ENCODE measurements at regions not wholly inside any gene's neighbourhood (a gene's known extent, or its start where the extent isn't known, plus 50 kb on each side); places are given as distances from the start of the nearest gene placed in this dataset.

DNA sequence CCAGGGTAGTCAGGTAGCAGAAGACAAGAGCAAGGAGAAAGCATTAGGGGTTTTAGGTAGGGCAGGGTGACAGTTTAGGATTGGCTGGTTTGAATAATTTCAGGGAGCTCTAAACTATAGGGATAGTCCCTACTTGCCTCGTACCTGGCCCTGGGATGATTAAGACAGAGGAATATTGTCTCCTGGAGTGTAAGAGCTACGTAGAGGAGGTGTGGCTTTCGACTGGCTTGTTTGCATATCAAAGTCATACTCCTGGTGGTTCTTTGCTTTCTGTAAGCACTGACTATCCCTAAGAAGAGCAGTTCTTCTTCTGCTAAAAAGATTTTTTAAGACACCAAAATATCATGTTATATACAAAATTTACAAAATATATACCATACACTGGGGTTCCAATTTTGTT is 1867.4 kb downstream of the SUCLG1 start:
- intact Hi-C loops (cut with micrococcal nuclease) = no loop called here

- intact Hi-C loops (cut with micrococcal nuclease) = no loop called here
Measured at GRCh38 chr2:82576656-82577055, 1882.4 kb downstream of the SUCLG1 start.

- intact Hi-C loops (cut with micrococcal nuclease) = no loop called here
Measured at GRCh38 chr2:82539280-82539621, 1919.8 kb downstream of the SUCLG1 start.

GRCh38 chr2:82538590-82539279 is 1920.3 kb downstream of the SUCLG1 start:
- intact Hi-C loops (cut with micrococcal nuclease) = no loop called here

DNA sequence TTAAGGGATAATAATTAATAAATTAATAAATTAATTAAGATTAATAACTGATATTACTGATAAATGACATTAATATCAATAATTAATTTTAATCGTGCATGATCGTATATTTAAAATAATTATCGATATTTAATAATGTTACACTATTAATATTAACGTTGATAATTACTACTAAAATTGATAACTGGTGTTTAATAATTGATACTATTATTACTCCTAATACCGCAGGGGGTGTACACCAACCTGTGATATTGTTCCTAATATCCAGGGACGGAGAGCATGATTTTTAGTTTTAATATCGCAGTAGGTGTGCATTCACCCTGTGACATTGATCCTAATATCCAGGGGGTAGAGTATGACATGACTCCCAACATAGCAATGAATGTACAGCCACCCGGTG is 1930.8 kb downstream of the SUCLG1 start:
- intact Hi-C loops (cut with micrococcal nuclease) = loop anchor here (5.0 kb wide), 1 partner anchor 814 kb away; no protein-coding TSS in a partner anchor

GRCh38 chr2:82527124-82527523 is 1932.0 kb downstream of the SUCLG1 start:
- intact Hi-C loops (cut with micrococcal nuclease) = loop anchor here (5.0 kb wide), 1 partner anchor 815 kb away; no protein-coding TSS in a partner anchor

- intact Hi-C loops (cut with micrococcal nuclease) = loop anchor here (5.0 kb wide), 1 partner anchor 816 kb away; no protein-coding TSS in a partner anchor
Measured at GRCh38 chr2:82526277-82526676, 1932.8 kb downstream of the SUCLG1 start.

DNA sequence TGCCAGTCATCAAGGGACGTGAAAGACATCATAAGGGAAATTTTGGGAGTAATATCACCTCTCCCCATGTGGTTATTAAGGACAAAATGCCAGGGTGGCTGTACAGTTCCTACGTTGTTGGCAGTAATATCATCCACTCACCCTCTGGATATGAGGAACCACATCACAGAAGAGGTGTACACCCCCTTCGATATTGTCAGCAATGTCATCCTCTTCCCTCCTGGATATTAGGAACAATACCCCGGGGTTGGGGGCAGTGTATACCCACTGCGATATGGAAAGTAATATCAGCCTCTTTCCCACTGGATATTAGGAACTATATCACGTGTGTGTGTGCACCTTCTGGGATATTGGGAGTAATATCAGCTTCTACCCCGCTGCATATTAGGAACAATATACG is 1933.3 kb downstream of the SUCLG1 start:
- intact Hi-C loops (cut with micrococcal nuclease) = loop anchor here (5.0 kb wide), 1 partner anchor 817 kb away; no protein-coding TSS in a partner anchor

GRCh38 chr2:82524826-82525225 is 1934.3 kb downstream of the SUCLG1 start:
- intact Hi-C loops (cut with micrococcal nuclease) = loop anchor here (5.0 kb wide), 1 partner anchor 817 kb away; no protein-coding TSS in a partner anchor

GRCh38 chr2:82511894-82512293 is 1947.2 kb downstream of the SUCLG1 start:
- intact Hi-C loops (cut with micrococcal nuclease) = no loop called here

DNA sequence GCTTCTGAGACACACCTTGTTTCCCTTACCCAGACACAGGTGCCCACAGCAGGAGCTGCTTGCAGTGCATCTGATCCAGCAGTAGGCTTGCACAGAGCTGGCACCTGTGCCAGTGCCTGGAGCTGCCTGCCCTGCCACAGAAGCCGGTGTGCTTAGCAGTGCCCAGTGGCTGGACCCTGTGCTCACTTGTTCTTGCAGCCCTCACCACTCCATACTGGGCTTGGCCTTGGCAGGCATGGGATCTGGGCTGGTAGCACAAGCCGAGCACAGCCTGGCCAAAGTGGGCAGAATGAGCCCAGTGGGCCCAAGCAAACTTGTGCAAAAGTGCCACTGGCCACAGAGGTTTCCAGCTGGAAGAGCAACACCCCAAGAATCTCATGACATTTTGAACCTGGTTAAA is 1950.4 kb downstream of the SUCLG1 start:
- intact Hi-C loops (cut with micrococcal nuclease) = no loop called here

GRCh38 chr2:82507657-82508056 is 1951.4 kb downstream of the SUCLG1 start:
- intact Hi-C loops (cut with micrococcal nuclease) = no loop called here

DNA sequence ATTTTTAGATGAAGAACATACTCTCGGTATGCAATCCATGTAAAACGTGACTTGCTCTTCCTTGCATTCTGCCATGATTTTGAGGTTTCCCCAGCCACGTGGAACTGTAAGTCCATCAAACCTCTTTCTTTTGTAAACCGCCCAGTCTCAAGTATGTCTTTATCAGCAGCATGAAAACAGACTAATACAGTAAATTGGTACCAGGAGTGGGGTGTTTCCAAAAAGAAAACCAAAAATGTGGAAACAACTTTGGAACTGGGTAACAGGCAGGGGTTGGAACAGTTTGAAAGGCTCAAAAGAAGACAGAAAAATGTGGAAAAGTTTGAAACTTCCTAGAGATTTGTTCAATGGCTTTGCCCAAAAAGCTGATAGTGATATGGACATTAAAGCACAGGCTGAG is 1957.9 kb downstream of the SUCLG1 start:
- intact Hi-C loops (cut with micrococcal nuclease) = no loop called here

DNA sequence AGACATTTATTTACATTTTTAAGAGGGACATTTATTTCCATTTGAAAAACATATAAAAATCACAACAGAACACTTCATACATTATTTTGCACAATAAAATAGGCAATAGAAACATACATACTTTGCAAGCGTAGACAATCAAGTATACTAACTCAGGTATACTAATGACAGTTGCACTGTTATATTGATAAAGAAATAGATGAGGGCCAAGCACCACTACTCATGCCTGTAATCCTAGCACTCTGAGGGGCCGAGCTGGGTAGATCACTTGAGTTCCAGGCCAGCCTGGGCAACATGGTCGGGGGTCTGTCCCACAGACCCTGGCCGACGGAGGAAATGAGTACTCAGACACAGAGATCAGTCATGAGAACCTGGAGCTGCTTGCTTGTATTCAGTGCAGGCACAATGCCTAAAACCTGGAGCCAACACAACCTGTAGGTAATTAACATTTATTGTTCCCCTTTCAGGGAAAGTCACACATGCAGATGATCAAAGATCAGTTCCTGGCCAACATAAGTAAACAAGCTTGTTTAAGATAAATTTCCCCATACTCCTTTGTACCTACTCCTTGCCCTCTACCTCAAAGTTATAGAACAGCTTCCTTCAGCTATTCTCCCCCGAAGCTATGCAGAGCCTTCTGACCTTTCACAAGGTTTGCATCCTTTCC is 1960.2 kb downstream of the SUCLG1 start:
- intact Hi-C loops (cut with micrococcal nuclease) = no loop called here

GRCh38 chr2:82494739-82495138 is 1964.3 kb downstream of the SUCLG1 start:
- intact Hi-C loops (cut with micrococcal nuclease) = no loop called here

DNA sequence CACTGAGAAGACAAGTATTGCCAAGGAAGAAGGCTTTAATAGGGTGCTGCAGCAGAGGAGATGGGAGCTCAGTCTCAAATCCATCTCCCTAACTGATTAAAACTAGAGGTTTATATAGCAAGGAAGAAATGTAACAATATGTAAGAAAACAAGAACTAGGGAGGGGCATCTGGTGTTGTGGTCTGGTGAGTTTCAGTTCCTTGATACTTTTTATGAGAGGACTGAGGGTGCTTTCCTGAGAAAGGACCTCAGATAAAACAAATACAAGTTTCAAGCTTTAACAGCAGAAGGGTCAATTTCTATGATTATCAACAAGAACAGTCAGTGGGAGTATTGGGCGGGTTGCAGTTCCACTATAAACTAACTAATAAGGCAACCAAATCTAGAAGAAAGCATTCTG is 1967.5 kb downstream of the SUCLG1 start:
- intact Hi-C loops (cut with micrococcal nuclease) = no loop called here

- intact Hi-C loops (cut with micrococcal nuclease) = no loop called here
Measured at GRCh38 chr2:82487354-82487753, 1971.7 kb downstream of the SUCLG1 start.

DNA sequence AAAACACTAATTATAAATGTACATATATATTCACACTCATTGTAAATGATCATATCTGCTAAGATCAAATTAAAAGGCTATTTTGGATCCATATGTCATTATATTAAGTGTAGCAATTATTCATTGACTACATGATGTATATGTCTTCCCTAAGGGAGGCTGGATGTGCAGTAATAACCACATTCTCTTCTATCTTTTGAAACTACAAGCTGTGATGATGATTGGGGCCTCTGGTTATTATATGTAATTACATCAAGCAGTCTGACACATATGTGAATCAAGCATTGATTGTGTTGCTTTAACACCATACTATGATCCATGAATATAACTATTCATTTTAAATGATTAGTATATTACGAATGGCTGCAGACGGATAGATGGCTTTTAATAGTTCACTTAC is 1973.4 kb downstream of the SUCLG1 start:
- intact Hi-C loops (cut with micrococcal nuclease) = no loop called here

GRCh38 chr2:82481207-82481606 is 1977.9 kb downstream of the SUCLG1 start:
- intact Hi-C loops (cut with micrococcal nuclease) = no loop called here

DNA sequence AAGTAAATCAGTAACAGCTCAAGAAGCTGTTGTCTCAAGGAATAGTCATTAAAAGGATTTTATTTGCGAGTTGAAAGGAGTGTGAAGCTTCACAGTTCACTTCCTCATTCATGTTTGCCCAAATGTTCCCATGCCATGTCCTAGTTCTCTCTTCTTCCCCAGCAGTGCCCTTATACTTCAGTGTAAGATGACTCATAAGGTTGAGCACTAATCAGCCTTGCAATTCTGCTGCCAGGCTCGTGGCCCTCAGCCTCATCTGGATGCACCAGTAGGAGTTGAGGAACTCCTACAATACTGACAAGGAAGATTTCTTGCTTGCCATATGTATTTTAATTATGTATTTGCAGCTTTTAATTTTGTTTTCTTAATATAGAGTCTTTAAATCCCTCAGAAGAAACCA is 1980.4 kb downstream of the SUCLG1 start:
- intact Hi-C loops (cut with micrococcal nuclease) = no loop called here

GRCh38 chr2:82476094-82476493 is 1983.0 kb downstream of the SUCLG1 start:
- intact Hi-C loops (cut with micrococcal nuclease) = no loop called here

DNA sequence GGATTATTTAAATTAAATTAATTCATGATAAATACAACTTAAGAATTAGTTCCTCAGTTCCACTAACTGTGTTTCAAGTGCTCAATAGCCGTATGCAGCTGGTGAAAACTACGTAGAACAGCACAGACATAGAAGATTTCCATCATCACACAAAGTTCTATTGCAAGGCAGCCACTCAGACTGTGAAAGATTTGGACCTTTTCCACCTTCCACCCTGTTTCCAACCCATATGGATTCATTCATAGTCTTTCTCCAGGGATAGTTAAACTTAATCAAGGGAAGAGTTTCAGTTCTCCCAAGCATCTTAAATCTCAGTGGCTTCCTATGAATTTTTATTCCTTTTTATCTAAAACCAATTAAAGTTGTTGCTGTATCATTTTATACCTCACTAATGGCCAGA is 2030.8 kb downstream of the SUCLG1 start:
- intact Hi-C loops (cut with micrococcal nuclease) = no loop called here

- intact Hi-C loops (cut with micrococcal nuclease) = no loop called here
Measured at GRCh38 chr2:82412021-82412420, 2047.1 kb downstream of the SUCLG1 start.
